ENCODE measurements at regions not wholly inside any gene's neighbourhood (a gene's known extent, or its start where the extent isn't known, plus 50 kb on each side); places are given as distances from the start of the nearest gene placed in this dataset.

DNA sequence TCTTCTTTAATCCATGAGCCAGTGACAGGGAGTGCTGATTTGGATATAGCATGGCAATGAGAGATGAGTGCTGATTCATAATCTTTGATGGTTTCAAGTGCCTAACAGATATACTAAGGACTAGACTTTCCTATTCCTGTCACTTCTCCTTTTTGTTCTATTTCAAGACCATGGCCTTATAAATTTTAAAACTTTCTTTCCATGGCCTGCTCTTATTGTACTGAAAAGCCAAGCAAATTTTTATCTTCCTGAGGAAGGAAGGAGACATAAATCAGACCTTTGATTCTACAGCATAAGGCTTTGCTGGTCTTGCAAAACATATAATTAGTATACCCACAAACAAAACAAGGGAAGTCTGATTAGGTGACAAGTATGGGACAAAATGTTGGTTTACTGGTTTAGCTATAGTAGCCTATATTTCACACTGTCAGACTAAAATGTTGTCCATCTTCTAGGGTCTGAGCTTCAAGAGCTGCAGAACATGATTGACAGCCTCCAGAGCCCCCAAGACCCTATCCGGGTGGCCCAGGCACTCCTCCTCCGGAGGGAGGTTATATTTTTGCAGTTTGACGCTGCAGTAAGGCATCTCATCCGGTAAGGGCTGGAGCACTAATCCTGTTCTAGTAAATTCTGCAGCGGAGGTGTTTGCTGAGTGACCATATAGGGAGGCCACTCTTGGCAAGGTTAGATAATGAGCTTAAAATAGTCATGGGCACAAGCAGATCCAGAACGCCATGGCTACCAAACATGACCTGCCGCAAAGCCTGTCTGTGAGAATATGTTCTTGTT lies 82.3 kb downstream of the CD164 start:
- TF ChIP-seq, protein P1, sequence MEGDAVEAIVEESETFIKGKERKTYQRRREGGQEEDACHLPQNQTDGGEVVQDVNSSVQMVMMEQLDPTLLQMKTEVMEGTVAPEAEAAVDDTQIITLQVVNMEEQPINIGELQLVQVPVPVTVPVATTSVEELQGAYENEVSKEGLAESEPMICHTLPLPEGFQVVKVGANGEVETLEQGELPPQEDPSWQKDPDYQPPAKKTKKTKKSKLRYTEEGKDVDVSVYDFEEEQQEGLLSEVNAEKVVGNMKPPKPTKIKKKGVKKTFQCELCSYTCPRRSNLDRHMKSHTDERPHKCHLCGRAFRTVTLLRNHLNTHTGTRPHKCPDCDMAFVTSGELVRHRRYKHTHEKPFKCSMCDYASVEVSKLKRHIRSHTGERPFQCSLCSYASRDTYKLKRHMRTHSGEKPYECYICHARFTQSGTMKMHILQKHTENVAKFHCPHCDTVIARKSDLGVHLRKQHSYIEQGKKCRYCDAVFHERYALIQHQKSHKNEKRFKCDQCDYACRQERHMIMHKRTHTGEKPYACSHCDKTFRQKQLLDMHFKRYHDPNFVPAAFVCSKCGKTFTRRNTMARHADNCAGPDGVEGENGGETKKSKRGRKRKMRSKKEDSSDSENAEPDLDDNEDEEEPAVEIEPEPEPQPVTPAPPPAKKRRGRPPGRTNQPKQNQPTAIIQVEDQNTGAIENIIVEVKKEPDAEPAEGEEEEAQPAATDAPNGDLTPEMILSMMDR (IDR thresholded peaks at IDR 0.05; ENCODE audit: low read depth, low read length, missing control alignments): no peak
- DNase-seq (ENCODE audit: low read depth): no peak
- H3K4me3 ChIP-seq (ENCODE audit: low read depth, low read length): no peak overlapping the region

DNA sequence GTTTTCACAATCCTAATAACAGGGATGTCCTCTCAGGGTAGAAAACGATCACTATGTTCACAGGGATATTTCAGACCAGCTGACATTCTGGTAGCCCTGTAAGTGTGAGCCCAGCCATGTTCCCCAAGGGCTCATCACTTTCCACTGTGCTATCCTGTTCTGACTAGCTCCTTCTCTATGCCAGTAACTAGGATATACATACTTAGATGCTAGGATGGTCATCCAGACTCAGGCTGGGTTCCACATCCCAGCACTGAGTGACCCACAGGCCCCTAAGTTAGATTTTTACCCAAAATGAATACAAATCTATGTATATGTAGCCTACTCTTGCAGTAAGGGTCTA lies 83.0 kb downstream of the CD164 start:
- TF ChIP-seq, protein P1 (IDR thresholded peaks at IDR 0.05; ENCODE audit: low read depth, low read length, missing control alignments): no peak
- no peak overlapping the region for H3K4me3 ChIP-seq (ENCODE audit: low read depth, low read length)
- DNase-seq (ENCODE audit: low read depth): no peak

DNA sequence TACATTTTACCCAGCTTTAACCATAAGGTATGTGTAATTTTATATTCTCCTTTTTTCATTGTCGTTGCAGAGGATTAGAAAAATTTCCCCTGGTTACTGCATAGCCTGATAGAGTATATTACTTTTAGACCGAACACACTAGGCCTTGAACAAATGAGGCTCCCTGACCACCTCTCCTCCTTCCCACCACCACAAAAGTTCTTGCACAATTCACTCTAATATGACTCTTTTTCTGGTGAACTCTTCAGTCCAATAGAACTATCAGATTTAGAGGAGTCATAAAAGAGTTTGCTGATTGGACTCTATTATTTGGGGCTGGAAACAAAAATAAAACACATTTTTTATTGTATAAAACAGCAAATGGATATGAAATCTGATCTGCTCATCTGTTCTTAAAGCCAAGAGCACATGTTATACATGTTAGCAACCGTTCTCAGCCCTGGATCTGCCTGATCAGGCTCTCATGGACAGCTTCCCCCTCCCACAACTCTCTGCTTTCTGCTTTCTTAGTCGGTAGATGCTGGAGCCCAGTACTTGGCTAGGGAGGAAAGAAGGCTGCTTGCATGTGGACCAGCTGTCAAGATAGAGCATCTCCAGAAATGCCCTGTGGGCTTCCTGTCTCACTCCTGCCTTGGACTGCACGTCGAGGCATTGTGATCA lies 83.5 kb downstream of the CD164 start:
- DNase-seq (ENCODE audit: low read depth): no peak
- no peak overlapping the region for H3K4me3 ChIP-seq (ENCODE audit: low read depth, low read length)
- TF ChIP-seq, protein P1 (IDR thresholded peaks at IDR 0.05; ENCODE audit: low read depth, low read length, missing control alignments): no peak

DNA sequence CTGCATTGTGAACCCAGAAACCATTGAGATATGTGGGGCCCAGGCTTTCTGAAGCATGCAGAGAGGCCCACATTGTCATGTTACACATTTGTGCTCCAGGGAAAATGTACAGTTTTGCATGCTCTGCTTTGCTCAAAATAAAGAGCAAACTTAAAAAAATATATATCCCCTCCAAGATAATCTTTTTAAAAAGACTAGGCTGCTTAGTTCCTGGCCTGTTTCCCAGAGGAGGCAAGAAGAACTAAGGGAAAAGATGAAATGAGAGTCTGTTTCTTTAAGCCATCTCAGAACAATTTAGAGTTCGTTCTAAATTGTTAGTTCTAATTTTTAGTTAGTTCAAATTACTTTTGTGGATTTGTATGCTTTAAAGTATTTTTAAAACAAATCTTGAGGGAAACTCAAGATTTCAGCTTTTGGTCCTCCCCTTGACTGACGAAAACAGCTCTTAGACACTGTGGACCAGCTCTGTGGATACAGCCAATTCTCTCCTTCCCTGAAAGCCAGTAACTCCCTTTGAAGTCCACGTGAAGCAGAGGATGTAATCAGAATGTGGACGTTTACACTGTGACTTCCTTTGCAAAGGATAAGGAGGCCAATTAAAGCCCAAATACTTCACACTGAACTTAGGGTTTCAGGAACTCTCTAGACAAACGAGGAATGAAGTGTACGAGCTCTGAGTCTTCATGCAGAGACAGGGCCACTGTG lies 84.7 kb downstream of the CD164 start:
- DNase-seq (ENCODE audit: low read depth): no peak
- TF ChIP-seq, protein P1 (IDR thresholded peaks at IDR 0.05; ENCODE audit: low read depth, low read length, missing control alignments): no peak
- no peak overlapping the region for H3K4me3 ChIP-seq (ENCODE audit: low read depth, low read length)

DNA sequence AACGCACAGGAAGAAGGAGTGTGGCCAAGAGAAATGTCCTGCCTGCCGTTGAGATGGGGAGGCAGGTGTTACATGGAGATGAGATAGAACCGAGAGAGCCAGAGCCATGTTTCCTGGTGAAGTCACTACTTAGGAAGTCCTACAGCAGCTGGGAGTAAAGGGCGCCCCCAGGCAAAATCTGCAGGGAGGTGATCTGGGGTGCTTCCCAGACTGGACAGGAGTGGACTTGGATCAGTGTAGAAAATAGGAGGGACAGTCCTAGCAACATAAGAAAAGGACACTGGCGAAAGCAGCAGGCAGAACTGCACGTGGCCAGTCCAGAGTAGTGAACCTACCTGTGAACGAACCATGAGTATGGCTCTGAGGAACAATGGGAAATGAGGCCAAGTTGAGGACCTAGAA lies 85.3 kb downstream of the CD164 start:
- DNase-seq (ENCODE audit: low read depth): no peak
- TF ChIP-seq, protein P1 (IDR thresholded peaks at IDR 0.05; ENCODE audit: low read depth, low read length, missing control alignments): no peak
- H3K4me3 ChIP-seq (ENCODE audit: low read depth, low read length): no peak overlapping the region

DNA sequence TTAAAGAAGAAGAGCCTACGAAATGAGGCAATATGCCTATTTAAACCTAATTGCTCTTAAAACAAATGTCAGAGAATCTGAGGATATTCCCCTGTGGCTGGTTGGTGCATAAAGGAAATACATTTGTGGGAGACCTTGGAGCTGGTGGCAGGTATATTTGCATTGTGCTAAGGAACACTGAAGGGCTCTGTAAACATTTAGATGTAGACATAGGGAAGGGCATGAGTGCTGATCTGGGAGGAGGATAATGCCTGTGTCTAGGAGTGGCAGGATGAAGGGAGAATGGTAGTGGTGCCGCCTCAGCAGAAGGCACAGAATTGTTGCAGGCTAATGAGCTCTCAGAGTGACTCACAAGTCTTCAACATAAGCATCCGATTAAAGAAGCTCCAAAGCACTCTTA lies 85.8 kb downstream of the CD164 start:
- DNase-seq (ENCODE audit: low read depth): no peak
- TF ChIP-seq, protein P1 (IDR thresholded peaks at IDR 0.05; ENCODE audit: low read depth, low read length, missing control alignments): no peak

More for the DNA sequence above, 85.8 kb downstream of the CD164 start:
- no peak overlapping the region for H3K4me3 ChIP-seq (ENCODE audit: low read depth, low read length)

Measured in GM12864 (cell line).